Peyer's patch (tissue), 4 donors: ENCODE measurements at regions not wholly inside any gene's neighbourhood (a gene's known extent, or its start where the extent isn't known, plus 50 kb on each side); places are given as distances from the start of the nearest gene placed in this dataset.

Experiments used
- DNase-seq, 3 donors: peaks; one replicate each; pipeline ENCODE4 v3.0.0-alpha.2; 2017 to 2019
- H3K27ac ChIP-seq, 4 donors: fragments of 200-600 bp; sonication (generic); one replicate each; pipeline ENCODE4 v1.5.1; 2016 to 2019
- H3K27me3 ChIP-seq, 2 donors: fragments of 200-600 bp; sonication (generic); one replicate each; pipeline ENCODE4 v1.5.1; 2019
- H3K36me3 ChIP-seq, 3 donors: fragments of 200-600 bp; sonication (generic); one replicate each; pipeline ENCODE4 v1.5.1; 2016 to 2019
- H3K4me1 ChIP-seq, 4 donors: fragments of 200-600 bp; sonication (generic); one replicate each; pipeline ENCODE4 v1.5.1; 2016 to 2019
- H3K4me3 ChIP-seq, 4 donors: fragments of 200-600 bp; sonication (generic); 1 replicate in 3 of 4; 2 replicates in 1 of 4; pipeline ENCODE4 v1.5.1; 2016 to 2019; ENCODE audit warnings: mild to moderate bottlenecking in 1 of 4
- H3K9me3 ChIP-seq, 4 donors: fragments of 200-600 bp; sonication (generic); one replicate each; pipeline ENCODE4 v1.5.1; 2016 to 2019; ENCODE audit warnings: mild to moderate bottlenecking in 1 of 4
- POLR2A ChIP-seq, 2 donors: fragments of 450-650 bp; IDR thresholded peaks; one replicate each; pipeline ENCODE4 v1.5.1; 2017; ENCODE audit warnings: antibody characterized with exemption in 2 of 2, mild to moderate bottlenecking in 2 of 2, moderate library complexity in 2 of 2
- TF ChIP-seq, protein P1 (sequence below), 6 experiments: fragments of 450-650 bp in 4 of 6; fragments of 200-600 bp in 2 of 6; sonication (generic) in 1 of 6; IDR thresholded peaks; one replicate each; pipeline ENCODE4 v1.5.1; 2017 to 2019; ENCODE audit warnings: antibody characterized with exemption in 6 of 6, mild to moderate bottlenecking in 3 of 6, moderate library complexity in 1 of 6

DNA sequence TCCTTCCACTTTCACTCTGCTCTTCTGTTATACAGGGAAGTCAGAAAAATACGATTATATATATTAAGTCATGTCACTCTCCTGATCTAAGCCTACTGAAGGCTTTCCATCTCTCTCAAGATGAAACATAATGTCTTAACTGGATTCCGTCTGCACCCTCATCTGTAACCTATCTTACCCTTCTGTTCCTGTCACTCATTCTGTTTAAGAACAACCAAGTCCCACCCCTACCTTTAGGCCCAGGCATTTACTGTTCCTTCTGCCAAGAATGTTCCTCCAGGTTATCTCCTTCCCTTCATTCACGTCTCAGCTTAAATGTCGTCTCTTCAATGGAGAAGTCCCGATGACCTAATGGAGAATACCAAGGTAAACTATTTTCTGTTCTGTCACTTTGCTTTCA lies 1802.4 kb downstream of the MRPL39 start:
- no peak overlapping the region for H3K4me3 ChIP-seq
- TF ChIP-seq, protein P1, sequence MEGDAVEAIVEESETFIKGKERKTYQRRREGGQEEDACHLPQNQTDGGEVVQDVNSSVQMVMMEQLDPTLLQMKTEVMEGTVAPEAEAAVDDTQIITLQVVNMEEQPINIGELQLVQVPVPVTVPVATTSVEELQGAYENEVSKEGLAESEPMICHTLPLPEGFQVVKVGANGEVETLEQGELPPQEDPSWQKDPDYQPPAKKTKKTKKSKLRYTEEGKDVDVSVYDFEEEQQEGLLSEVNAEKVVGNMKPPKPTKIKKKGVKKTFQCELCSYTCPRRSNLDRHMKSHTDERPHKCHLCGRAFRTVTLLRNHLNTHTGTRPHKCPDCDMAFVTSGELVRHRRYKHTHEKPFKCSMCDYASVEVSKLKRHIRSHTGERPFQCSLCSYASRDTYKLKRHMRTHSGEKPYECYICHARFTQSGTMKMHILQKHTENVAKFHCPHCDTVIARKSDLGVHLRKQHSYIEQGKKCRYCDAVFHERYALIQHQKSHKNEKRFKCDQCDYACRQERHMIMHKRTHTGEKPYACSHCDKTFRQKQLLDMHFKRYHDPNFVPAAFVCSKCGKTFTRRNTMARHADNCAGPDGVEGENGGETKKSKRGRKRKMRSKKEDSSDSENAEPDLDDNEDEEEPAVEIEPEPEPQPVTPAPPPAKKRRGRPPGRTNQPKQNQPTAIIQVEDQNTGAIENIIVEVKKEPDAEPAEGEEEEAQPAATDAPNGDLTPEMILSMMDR (IDR thresholded peaks at IDR 0.05), result no peak
- no peak for TF ChIP-seq POLR2A (IDR thresholded peaks at IDR 0.05)
- no peaks in the 10 kb centered on the region for H3K9me3 ChIP-seq
- H3K36me3 ChIP-seq, result no peaks in the 10 kb centered on the region
- H3K4me1 ChIP-seq, result no peaks in the 10 kb centered on the region
- H3K27ac ChIP-seq, result no peak overlapping the region
- no peak for DNase-seq
- H3K27me3 ChIP-seq, result no peaks in the 10 kb centered on the region

DNA sequence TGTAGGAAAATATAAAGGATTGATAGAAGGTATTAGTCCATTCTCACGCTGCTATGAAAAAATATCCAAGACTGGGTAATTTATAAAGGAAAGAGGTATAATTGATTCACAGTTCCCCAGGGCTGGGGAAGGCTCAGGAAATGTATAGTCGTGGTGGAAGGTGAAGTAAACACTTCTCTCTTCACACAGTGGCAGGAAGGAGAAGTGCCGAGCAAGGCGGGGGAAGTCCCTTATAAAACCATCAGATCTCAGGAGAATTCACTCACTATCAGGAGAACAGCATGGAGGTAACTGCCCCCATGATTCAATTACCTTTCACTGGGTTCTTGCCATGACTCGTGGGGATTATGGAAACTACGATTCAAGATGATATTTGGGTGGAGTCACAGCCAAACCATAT lies 1806.0 kb downstream of the MRPL39 start:
- Histone ChIP-seq H3K36me3 (no peaks in the 10 kb centered on the region), H3K27me3 (no peaks in the 10 kb centered on the region), H3K9me3 (no peaks in the 10 kb centered on the region), H3K27ac (no peak overlapping the region), H3K4me3 (no peak overlapping the region), H3K4me1 (no peaks in the 10 kb centered on the region)
- no peak for DNase-seq
- TF ChIP-seq, protein P1 (IDR thresholded peaks at IDR 0.05), result no peak
- TF ChIP-seq POLR2A (IDR thresholded peaks at IDR 0.05), result no peak

DNA sequence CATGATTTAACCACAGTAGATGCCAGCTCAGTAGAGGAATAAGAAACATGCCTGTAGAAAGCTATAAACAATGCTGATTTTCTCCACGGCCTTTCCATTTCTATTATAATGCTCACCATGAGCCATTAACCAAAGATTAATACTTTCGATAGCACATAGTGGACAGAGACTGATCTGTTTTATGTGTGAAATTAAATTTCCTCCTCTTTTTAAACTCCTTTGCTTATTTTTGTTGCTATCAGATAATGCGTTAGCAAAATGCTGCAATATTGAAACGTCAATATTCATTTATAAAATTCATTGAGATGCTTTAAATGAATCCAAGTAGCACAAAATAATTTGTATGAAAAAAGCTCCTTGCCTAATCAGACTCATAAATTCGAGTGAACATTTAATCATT lies 1807.9 kb downstream of the MRPL39 start:
- DNase-seq, result no peak
- Histone ChIP-seq H3K27me3 (no peaks in the 10 kb centered on the region), H3K9me3 (no peaks in the 10 kb centered on the region), H3K36me3 (no peaks in the 10 kb centered on the region), H3K27ac (no peak overlapping the region), H3K4me3 (no peak overlapping the region), H3K4me1 (no peaks in the 10 kb centered on the region)
- TF ChIP-seq POLR2A (IDR thresholded peaks at IDR 0.05), result no peak
- TF ChIP-seq, protein P1 (IDR thresholded peaks at IDR 0.05), result no peak

DNA sequence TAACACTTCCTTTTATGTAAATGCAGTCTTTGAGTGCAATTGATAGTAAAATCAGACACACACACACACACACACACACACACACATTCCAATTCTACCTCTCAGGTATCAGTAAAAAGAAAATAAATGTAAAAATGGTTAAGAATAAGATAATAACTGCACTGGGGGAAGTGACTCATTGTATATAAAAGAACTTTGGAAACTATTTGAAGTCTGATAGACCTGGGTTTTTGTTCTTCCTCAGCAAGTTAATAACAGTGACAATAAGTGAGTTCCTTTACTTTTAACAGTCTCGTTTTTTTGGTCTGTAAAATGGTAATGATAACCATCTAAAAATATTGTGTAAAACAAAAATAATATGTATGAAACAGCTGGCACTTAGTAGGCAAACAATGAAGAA lies 1815.0 kb downstream of the MRPL39 start:
- Histone ChIP-seq H3K4me1 (no peaks in the 10 kb centered on the region), H3K27ac (no peak overlapping the region)
- no peak for TF ChIP-seq POLR2A (IDR thresholded peaks at IDR 0.05)

DNA sequence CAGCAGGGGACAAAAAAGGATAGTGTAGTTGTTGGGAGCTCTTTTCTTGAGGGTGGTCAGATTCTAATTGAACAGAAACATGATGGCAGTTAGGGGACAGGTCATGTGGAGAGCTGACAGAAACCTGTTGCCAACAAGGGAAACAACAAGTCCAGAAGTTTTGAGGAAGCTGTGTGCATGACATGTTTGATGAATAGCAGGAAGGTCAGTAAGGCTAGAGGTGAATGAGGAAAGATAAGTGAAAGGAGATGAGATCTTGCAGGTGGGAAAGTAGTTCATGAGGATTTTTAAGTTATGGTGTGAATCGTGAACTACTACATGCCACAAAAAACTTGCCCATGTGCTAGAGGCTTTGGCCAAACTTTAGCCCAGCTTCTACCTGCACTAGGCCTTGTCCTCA lies 1817.4 kb downstream of the MRPL39 start:
- Histone ChIP-seq H3K4me1 (no peaks in the 10 kb centered on the region), H3K9me3 (no peaks in the 10 kb centered on the region)

More for the DNA sequence above, 1815.0 kb downstream of the MRPL39 start:
- no peaks in the 10 kb centered on the region for H3K9me3 ChIP-seq
- no peaks in the 10 kb centered on the region for H3K27me3 ChIP-seq
- no peaks in the 10 kb centered on the region for H3K36me3 ChIP-seq
- DNase-seq, result no peak
- no peak overlapping the region for H3K4me3 ChIP-seq

DNA sequence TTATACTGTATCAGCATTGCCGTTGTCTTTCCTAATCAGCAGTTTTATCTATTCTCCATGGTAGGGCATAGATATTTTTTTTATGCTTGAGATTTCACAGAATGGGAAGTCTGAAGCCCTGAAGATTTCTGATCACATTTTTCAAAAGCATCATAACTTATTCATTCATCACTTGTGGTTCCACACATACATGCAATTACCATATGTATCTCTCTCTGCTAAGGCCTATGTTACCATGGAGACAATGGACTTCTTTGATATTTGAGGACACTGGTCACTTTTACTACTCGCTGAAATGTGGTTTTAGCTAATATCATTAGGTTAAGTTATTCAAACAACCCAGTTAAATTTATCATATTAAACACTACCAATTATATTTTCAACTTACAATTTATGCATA lies 1827.0 kb downstream of the MRPL39 start:
- Histone ChIP-seq H3K9me3 (no peaks in the 10 kb centered on the region), H3K36me3 (no peaks in the 10 kb centered on the region), H3K4me1 (no peaks in the 10 kb centered on the region), H3K27ac (no peak overlapping the region), H3K4me3 (no peak overlapping the region), H3K27me3 (no peaks in the 10 kb centered on the region)
- TF ChIP-seq, protein P1 (IDR thresholded peaks at IDR 0.05), result no peak
- TF ChIP-seq POLR2A (IDR thresholded peaks at IDR 0.05), result no peak
- DNase-seq, result no peak

More for the DNA sequence above, 1817.4 kb downstream of the MRPL39 start:
- TF ChIP-seq, protein P1 (IDR thresholded peaks at IDR 0.05), result no peak
- no peak for TF ChIP-seq POLR2A (IDR thresholded peaks at IDR 0.05)
- no peaks in the 10 kb centered on the region for H3K36me3 ChIP-seq
- H3K27ac ChIP-seq, result no peak overlapping the region
- H3K4me3 ChIP-seq, result no peak overlapping the region
- no peaks in the 10 kb centered on the region for H3K27me3 ChIP-seq
- no peak for DNase-seq
